HCT116 (cell line): ENCODE measurements at regions not wholly inside any gene's neighbourhood (a gene's known extent, or its start where the extent isn't known, plus 50 kb on each side); places are given as distances from the start of the nearest gene placed in this dataset.

Experiments used
- ATAC-seq: fragments of 200-7000 bp; cut with Tn5 transposase; 2 replicates; pipeline ENCODE4 v1.9.1; 2020; ENCODE audit warnings: mild to moderate bottlenecking, moderate library complexity
- BruUV-seq: library from RNA; stranded (reverse); fragments of 400-500 nt; replicated peaks from 2 replicates; lab custom pipeline; 2021; lab: Mats Ljungman, UMichigan
- CTCF ChIA-PET: fragments of 300-600 bp; sonication (Branson Sonifier 250); formaldehyde crosslinking; loops from one replicate; lab custom pipeline; 2021; ENCODE audit warnings: antibody characterized with exemption; lab: Charles Lee
- POLR2A ChIA-PET: fragments of 300-600, 350-600 bp; sonication (Branson Sonifier 250); formaldehyde crosslinking; loops from one replicate; lab custom pipeline; 2021; ENCODE audit warnings: antibody characterized with exemption; lab: Charles Lee
- RAD21 ChIA-PET, 2 experiments: fragments of 300-600 bp; sonication (Branson Sonifier 250); formaldehyde crosslinking; loops; one replicate each; lab custom pipeline; 2023; ENCODE audit warnings: low total read pairs in 2 of 2; ENCODE audit not compliant: uncharacterized antibody in 2 of 2, unreplicated experiment in 2 of 2, low non-redundant PET in 1 of 2; lab: Charles Lee
- DNase-seq: peaks from one replicate; pipeline ENCODE4 v3.0.0-alpha.2; 2010; ENCODE audit warnings: low read depth, low spot score
- H2AFZ ChIP-seq: fragments of 200-600 bp; shearing (Covaris generic), sonication (generic); 2 replicates; pipeline ENCODE4 v1.6.1; 2017; ENCODE audit warnings: low read depth, mixed run types, mixed read lengths, antibody characterized with exemption, low read length; ENCODE audit not compliant: poor library complexity, severe bottlenecking
- H3K27ac ChIP-seq: 2 replicates; pipeline ENCODE4 v1.5.1; 2012; ENCODE audit warnings: low read depth, low read length
- H3K27me3 ChIP-seq: fragments of 200-600 bp; sonication (generic); 2 replicates; pipeline ENCODE4 v1.6.1; 2016; ENCODE audit warnings: mixed run types, low read length, mixed read lengths; ENCODE audit not compliant: insufficient read depth
- H3K36me3 ChIP-seq, 2 experiments: fragments of 200-500 bp in 1 of 2; fragments of 200-600 bp in 1 of 2; sonication (Bioruptor generic) in 1 of 2; sonication (generic) in 1 of 2; 2 replicates each; pipeline versions ENCODE4 v1.5.1 to v1.6.1; 2014 to 2016; ENCODE audit warnings: low read length in 2 of 2, inconsistent platforms in 1 of 2, mixed read lengths in 1 of 2, mixed run types in 1 of 2; ENCODE audit not compliant: insufficient read depth in 2 of 2, control insufficient read depth in 1 of 2
- H3K4me1 ChIP-seq, 2 experiments: fragments of 200-600 bp in 1 of 2; sonication (generic) in 1 of 2; 2 replicates each; pipeline versions ENCODE4 v1.5.1 to v1.6.1; 2012 to 2017; ENCODE audit warnings: low read length in 2 of 2, inconsistent platforms in 1 of 2, mild to moderate bottlenecking in 1 of 2, mixed read lengths in 1 of 2, mixed run types in 1 of 2, moderate library complexity in 1 of 2; ENCODE audit not compliant: insufficient read depth in 2 of 2, control insufficient read depth in 1 of 2
- H3K4me2 ChIP-seq: fragments of 200-600 bp; sonication (generic); 2 replicates; pipeline ENCODE4 v1.6.1; 2017; ENCODE audit warnings: mixed run types, low read length, mixed read lengths
- H3K4me3 ChIP-seq, 2 experiments: fragments of 200-600 bp in 1 of 2; sonication (generic) in 1 of 2; replicated peaks in 1 of 2; 2 replicates each; pipeline ENCODE4 v1.5.1; 2011 to 2016; ENCODE audit warnings: low read length in 2 of 2, control low read depth in 1 of 2, low read depth in 1 of 2, mild to moderate bottlenecking in 1 of 2, mixed read lengths in 1 of 2, mixed run types in 1 of 2
- H3K79me2 ChIP-seq: fragments of 200-600 bp; sonication (generic); 2 replicates; pipeline ENCODE4 v1.6.1; 2017; ENCODE audit warnings: mild to moderate bottlenecking, mixed run types, low read length, moderate library complexity, mixed read lengths; ENCODE audit not compliant: insufficient read depth
- H3K9ac ChIP-seq: fragments of 200-600 bp; sonication (generic); 2 replicates; pipeline ENCODE4 v1.6.1; 2016; ENCODE audit warnings: low read length, mixed read lengths
- H3K9me2 ChIP-seq: fragments of 200-600 bp; sonication (generic), shearing (Covaris generic); 2 replicates; pipeline ENCODE4 v1.6.1; 2017; ENCODE audit warnings: mixed run types, mild to moderate bottlenecking, moderate library complexity; ENCODE audit not compliant: insufficient read depth
- H3K9me3 ChIP-seq, 2 experiments: fragments of 200-500 bp in 1 of 2; fragments of 200-600 bp in 1 of 2; sonication (Bioruptor generic) in 1 of 2; sonication (generic) in 1 of 2; 2 replicates each; pipeline ENCODE4 v1.6.1; 2014 to 2017; ENCODE audit warnings: low read length in 2 of 2, mixed read lengths in 2 of 2, inconsistent platforms in 1 of 2, low read depth in 1 of 2, mild to moderate bottlenecking in 1 of 2, mixed run types in 1 of 2, moderate library complexity in 1 of 2; ENCODE audit not compliant: control insufficient read depth in 1 of 2, insufficient read depth in 1 of 2
- H4K20me1 ChIP-seq: fragments of 200-600 bp; sonication (generic), shearing (Covaris generic); 2 replicates; pipeline ENCODE4 v1.6.1; 2017; ENCODE audit warnings: mixed run types, mild to moderate bottlenecking, moderate library complexity; ENCODE audit not compliant: insufficient read depth
- CBX3 ChIP-seq: IDR thresholded peaks from 2 replicates; pipeline ENCODE4 v1.6.1; 2012; ENCODE audit warnings: low read depth
- CEBPB ChIP-seq: IDR thresholded peaks from 2 replicates; pipeline ENCODE4 v1.6.1; 2012; ENCODE audit warnings: low read depth
- EGR1 ChIP-seq: IDR thresholded peaks from 2 replicates; pipeline ENCODE4 v1.6.1; 2012; ENCODE audit warnings: low read depth
- ELF1 ChIP-seq: IDR thresholded peaks from 2 replicates; pipeline ENCODE4 v1.6.1; 2012; ENCODE audit warnings: low read depth, borderline replicate concordance
- EZH2 ChIP-seq: fragments of 200-600 bp; sonication (generic); IDR thresholded peaks from 2 replicates; pipeline ENCODE4 v1.6.1; 2017; ENCODE audit warnings: antibody characterized with exemption, mixed run types
- EZH2phosphoT487 ChIP-seq: fragments of 200-600 bp; IDR thresholded peaks from 2 replicates; pipeline ENCODE4 v1.6.1; 2018; ENCODE audit warnings: antibody characterized with exemption, borderline replicate concordance
- FOSL1 ChIP-seq: IDR thresholded peaks from 2 replicates; pipeline ENCODE4 v1.6.1; 2012; ENCODE audit warnings: low read depth
- JUND ChIP-seq: IDR thresholded peaks from 2 replicates; pipeline ENCODE4 v1.6.1; 2012
- POLR2A ChIP-seq: IDR thresholded peaks from 2 replicates; pipeline ENCODE4 v1.7.0; 2011; ENCODE audit warnings: borderline replicate concordance; ENCODE audit not compliant: insufficient read depth, insufficient read length; ENCODE audit errors: extremely low read depth
- POLR2AphosphoS5 ChIP-seq: IDR thresholded peaks from 2 replicates; pipeline ENCODE4 v1.6.1; 2011; ENCODE audit warnings: mild to moderate bottlenecking, low read depth, low read length, moderate library complexity
- RAD21 ChIP-seq: IDR thresholded peaks from 2 replicates; pipeline ENCODE4 v1.6.1; 2012; ENCODE audit warnings: low read depth, mild to moderate bottlenecking
- SRF ChIP-seq: IDR thresholded peaks from 2 replicates; pipeline ENCODE4 v1.6.1; 2012; ENCODE audit warnings: low read depth
- TCF7L2 ChIP-seq: IDR thresholded peaks from 2 replicates; pipeline ENCODE4 v1.7.0; 2011; ENCODE audit warnings: borderline replicate concordance, inconsistent platforms; ENCODE audit not compliant: insufficient read depth, insufficient read length; ENCODE audit errors: extremely low read depth
- ZFX ChIP-seq: fragments of 450-650 bp; IDR thresholded peaks from 2 replicates; pipeline ENCODE4 v1.6.1; 2017
- ZNF274 ChIP-seq: fragments of 200-500 bp; sonication (Bioruptor generic); IDR thresholded peaks from 2 replicates; pipeline ENCODE4 v1.6.1; 2014; ENCODE audit warnings: mild to moderate bottlenecking, low read depth, low read length, inconsistent platforms
- intact Hi-C: fragments of 100-400 bp; cut with micrococcal nuclease; formaldehyde crosslinking; loops from 2 replicates; pipeline ENCODE4 v1.10.0; 2022
- TF ChIP-seq, protein P1 (sequence below): IDR thresholded peaks from 2 replicates; pipeline ENCODE4 v1.6.1; 2011; ENCODE audit warnings: mild to moderate bottlenecking, low read length, moderate library complexity; ENCODE audit not compliant: insufficient replicate concordance; ENCODE audit errors: extremely low read depth
- TF ChIP-seq, protein P2 (sequence below), 3 experiments: fragments of 200-600 bp in 1 of 3; sonication (generic) in 1 of 3; IDR thresholded peaks in 2 of 3; conservative IDR thresholded peaks in 1 of 3; 2 replicates each; pipeline ENCODE4 v1.5.1; 2012 to 2017; ENCODE audit warnings: low read depth in 2 of 3, low read length in 2 of 3, antibody characterized with exemption in 1 of 3, borderline replicate concordance in 1 of 3, control low read depth in 1 of 3, mild to moderate bottlenecking in 1 of 3, mixed read lengths in 1 of 3, mixed run types in 1 of 3, moderate library complexity in 1 of 3; ENCODE audit not compliant: insufficient read depth in 1 of 3
- TF ChIP-seq, protein P3 (sequence below): IDR thresholded peaks from 2 replicates; pipeline ENCODE4 v1.6.1; 2012

DNA sequence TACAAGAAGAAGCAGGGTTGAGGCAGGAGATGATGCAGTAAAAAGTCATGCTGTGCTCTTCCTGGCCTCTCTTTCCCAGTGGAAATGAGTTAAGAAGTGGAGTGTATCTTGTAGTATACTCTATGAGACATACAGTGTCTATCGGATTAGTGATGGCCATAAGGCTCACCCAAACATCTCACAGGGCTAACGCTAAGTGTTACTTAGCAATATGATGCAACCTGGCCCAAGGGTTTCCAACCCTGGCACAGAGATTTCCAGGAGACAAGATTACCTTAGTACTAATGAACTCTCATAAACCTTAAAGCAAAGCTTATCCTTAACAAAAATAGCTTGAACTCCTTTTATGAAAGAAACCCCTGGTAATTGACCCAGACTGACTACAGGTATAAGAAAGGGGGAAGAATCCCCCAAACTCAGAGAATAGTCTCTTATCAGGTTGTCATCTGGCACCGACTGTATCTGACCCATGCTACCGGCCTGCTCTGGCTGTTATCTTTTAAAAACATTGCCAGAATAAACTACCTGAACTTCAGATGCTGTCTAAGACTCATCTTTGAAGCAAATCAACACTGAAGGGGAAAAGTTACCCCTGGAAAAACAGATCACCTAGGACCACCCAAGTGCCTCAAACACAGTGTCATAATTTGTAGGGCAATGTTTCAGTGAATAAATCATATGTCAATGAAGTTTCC is 1002.0 kb downstream of the REEP3 start:
- H3K79me2 ChIP-seq: no peaks in the 10 kb centered on the region
- BruUV-seq: no TSS peak
- TF ChIP-seq, protein P1, sequence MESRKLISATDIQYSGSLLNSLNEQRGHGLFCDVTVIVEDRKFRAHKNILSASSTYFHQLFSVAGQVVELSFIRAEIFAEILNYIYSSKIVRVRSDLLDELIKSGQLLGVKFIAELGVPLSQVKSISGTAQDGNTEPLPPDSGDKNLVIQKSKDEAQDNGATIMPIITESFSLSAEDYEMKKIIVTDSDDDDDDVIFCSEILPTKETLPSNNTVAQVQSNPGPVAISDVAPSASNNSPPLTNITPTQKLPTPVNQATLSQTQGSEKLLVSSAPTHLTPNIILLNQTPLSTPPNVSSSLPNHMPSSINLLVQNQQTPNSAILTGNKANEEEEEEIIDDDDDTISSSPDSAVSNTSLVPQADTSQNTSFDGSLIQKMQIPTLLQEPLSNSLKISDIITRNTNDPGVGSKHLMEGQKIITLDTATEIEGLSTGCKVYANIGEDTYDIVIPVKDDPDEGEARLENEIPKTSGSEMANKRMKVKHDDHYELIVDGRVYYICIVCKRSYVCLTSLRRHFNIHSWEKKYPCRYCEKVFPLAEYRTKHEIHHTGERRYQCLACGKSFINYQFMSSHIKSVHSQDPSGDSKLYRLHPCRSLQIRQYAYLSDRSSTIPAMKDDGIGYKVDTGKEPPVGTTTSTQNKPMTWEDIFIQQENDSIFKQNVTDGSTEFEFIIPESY: no peak
- TF ChIP-seq, protein P2, sequence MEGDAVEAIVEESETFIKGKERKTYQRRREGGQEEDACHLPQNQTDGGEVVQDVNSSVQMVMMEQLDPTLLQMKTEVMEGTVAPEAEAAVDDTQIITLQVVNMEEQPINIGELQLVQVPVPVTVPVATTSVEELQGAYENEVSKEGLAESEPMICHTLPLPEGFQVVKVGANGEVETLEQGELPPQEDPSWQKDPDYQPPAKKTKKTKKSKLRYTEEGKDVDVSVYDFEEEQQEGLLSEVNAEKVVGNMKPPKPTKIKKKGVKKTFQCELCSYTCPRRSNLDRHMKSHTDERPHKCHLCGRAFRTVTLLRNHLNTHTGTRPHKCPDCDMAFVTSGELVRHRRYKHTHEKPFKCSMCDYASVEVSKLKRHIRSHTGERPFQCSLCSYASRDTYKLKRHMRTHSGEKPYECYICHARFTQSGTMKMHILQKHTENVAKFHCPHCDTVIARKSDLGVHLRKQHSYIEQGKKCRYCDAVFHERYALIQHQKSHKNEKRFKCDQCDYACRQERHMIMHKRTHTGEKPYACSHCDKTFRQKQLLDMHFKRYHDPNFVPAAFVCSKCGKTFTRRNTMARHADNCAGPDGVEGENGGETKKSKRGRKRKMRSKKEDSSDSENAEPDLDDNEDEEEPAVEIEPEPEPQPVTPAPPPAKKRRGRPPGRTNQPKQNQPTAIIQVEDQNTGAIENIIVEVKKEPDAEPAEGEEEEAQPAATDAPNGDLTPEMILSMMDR (IDR thresholded peaks at IDR 0.05 in 2 of 3, conservative IDR thresholded peaks at IDR 0.05 in 1 of 3; ENCODE audit: borderline replicate concordance in 1 of 3, insufficient read depth in 1 of 3, low read depth in 2 of 3, low read length in 2 of 3): no peak
- TF ChIP-seq ELF1: no peak
- TF ChIP-seq SRF: no peak
- no peak for TF ChIP-seq POLR2A
- no peak for TF ChIP-seq CBX3
- TF ChIP-seq JUND: no peak
- no peak for TF ChIP-seq POLR2AphosphoS5
- no peak for TF ChIP-seq TCF7L2
- no peak for TF ChIP-seq ZFX
- TF ChIP-seq FOSL1: no peak
- no peak for TF ChIP-seq CEBPB
- no peak for TF ChIP-seq EGR1
- no peak for TF ChIP-seq EZH2phosphoT487
- TF ChIP-seq, protein P3, sequence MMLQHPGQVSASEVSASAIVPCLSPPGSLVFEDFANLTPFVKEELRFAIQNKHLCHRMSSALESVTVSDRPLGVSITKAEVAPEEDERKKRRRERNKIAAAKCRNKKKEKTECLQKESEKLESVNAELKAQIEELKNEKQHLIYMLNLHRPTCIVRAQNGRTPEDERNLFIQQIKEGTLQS: no peak
- TF ChIP-seq ZNF274: no peak
- no peak for TF ChIP-seq EZH2
- no peak for TF ChIP-seq RAD21
- no peak overlapping the region for H3K4me2 ChIP-seq
- POLR2A ChIA-PET: no interaction called here
- intact Hi-C loops: no loop called here
- ATAC-seq: no peak
- H3K4me3 ChIP-seq: no peak overlapping the region
- RAD21 ChIA-PET: no interaction called here
- no peaks in the 10 kb centered on the region for H3K4me1 ChIP-seq
- no peaks in the 10 kb centered on the region for H3K27me3 ChIP-seq
- no peaks in the 10 kb centered on the region for H4K20me1 ChIP-seq
- H3K9ac ChIP-seq: no peak overlapping the region
- no peaks in the 10 kb centered on the region for H3K9me2 ChIP-seq
- CTCF ChIA-PET: no interaction called here
- H3K9me3 ChIP-seq: no peaks in the 10 kb centered on the region
- no peak overlapping the region for H2AFZ ChIP-seq
- H3K27ac ChIP-seq: no peak overlapping the region
- no peak for DNase-seq
- no peaks in the 10 kb centered on the region for H3K36me3 ChIP-seq
